H9 (cell line): ENCODE measurements at regions not wholly inside any gene's neighbourhood (a gene's known extent, or its start where the extent isn't known, plus 50 kb on each side); places are given as distances from the start of the nearest gene placed in this dataset.

Experiments used
- DNase-seq: peaks from one replicate; pipeline ENCODE4 v3.0.0-alpha.2; 2017
- H2AFZ ChIP-seq: one replicate; pipeline ENCODE4 v1.6.1; 2013; ENCODE audit warnings: mild to moderate bottlenecking, low read length, control low read depth, moderate library complexity
- H2AK5ac ChIP-seq: 2 replicates; pipeline ENCODE4 v1.6.1; 2013; ENCODE audit warnings: low read length, control low read depth, mixed read lengths; ENCODE audit not compliant: insufficient read length
- H2BK120ac ChIP-seq: one replicate; pipeline ENCODE4 v1.6.1; 2013; ENCODE audit warnings: low read depth, mild to moderate bottlenecking, low read length, control low read depth, inconsistent platforms; ENCODE audit not compliant: poor library complexity, severe bottlenecking
- H2BK12ac ChIP-seq: 2 replicates; pipeline ENCODE4 v1.6.1; 2013; ENCODE audit warnings: low read length, control low read depth, mixed read lengths, low read depth; ENCODE audit not compliant: insufficient read length
- H2BK15ac ChIP-seq: 2 replicates; pipeline ENCODE4 v1.6.1; 2013; ENCODE audit warnings: low read depth, low read length, control low read depth
- H2BK20ac ChIP-seq: one replicate; pipeline ENCODE4 v1.6.1; 2013; ENCODE audit warnings: low read depth, mild to moderate bottlenecking, low read length, control low read depth, inconsistent platforms; ENCODE audit not compliant: poor library complexity, severe bottlenecking
- H2BK5ac ChIP-seq: 2 replicates; pipeline ENCODE4 v1.6.1; 2013; ENCODE audit warnings: low read length, control low read depth, mixed read lengths; ENCODE audit not compliant: insufficient read length
- H3K14ac ChIP-seq: 2 replicates; pipeline ENCODE4 v1.6.1; 2013; ENCODE audit warnings: low read length, control low read depth; ENCODE audit not compliant: insufficient read depth
- H3K18ac ChIP-seq: 2 replicates; pipeline ENCODE4 v1.6.1; 2013; ENCODE audit warnings: low read depth, mild to moderate bottlenecking, mixed read lengths, low read length, control low read depth; ENCODE audit not compliant: insufficient read length
- H3K23ac ChIP-seq: 2 replicates; pipeline ENCODE4 v1.6.1; 2013; ENCODE audit warnings: low read length, control low read depth, mixed read lengths, low read depth; ENCODE audit not compliant: insufficient read length
- H3K23me2 ChIP-seq: 2 replicates; pipeline ENCODE4 v1.6.1; 2013; ENCODE audit warnings: low read depth, mild to moderate bottlenecking, mixed read lengths, low read length, control low read depth; ENCODE audit not compliant: insufficient read length, poor library complexity, severe bottlenecking
- H3K27ac ChIP-seq: 2 replicates; pipeline ENCODE4 v1.5.1; 2013; ENCODE audit warnings: low read length, control low read depth, mixed read lengths, low read depth; ENCODE audit not compliant: insufficient read length
- H3K27me3 ChIP-seq: 2 replicates; pipeline ENCODE4 v1.6.1; 2013; ENCODE audit warnings: low read length, control low read depth, inconsistent platforms; ENCODE audit not compliant: insufficient read depth
- H3K4ac ChIP-seq: 2 replicates; pipeline ENCODE4 v1.6.1; 2013; ENCODE audit warnings: low read depth, mild to moderate bottlenecking, control low read depth, inconsistent platforms, low read length, moderate library complexity
- H3K4me1 ChIP-seq: 2 replicates; pipeline ENCODE4 v1.6.1; 2013; ENCODE audit warnings: low read length, control low read depth, inconsistent platforms; ENCODE audit not compliant: insufficient read depth
- H3K4me2 ChIP-seq: 2 replicates; pipeline ENCODE4 v1.6.1; 2013; ENCODE audit warnings: low read length, control low read depth, mixed read lengths; ENCODE audit not compliant: insufficient read length, insufficient read depth
- H3K56ac ChIP-seq: 2 replicates; pipeline ENCODE4 v1.6.1; 2013; ENCODE audit warnings: low read depth, mild to moderate bottlenecking, mixed read lengths, low read length, control low read depth; ENCODE audit not compliant: insufficient read length
- H3K79me1 ChIP-seq: 2 replicates; pipeline ENCODE4 v1.6.1; 2013; ENCODE audit warnings: low read depth, mild to moderate bottlenecking, moderate library complexity, low read length, control low read depth, inconsistent platforms; ENCODE audit not compliant: insufficient read depth, poor library complexity, severe bottlenecking
- H3K79me2 ChIP-seq: 2 replicates; pipeline ENCODE4 v1.6.1; 2013; ENCODE audit warnings: low read length, control low read depth, inconsistent platforms; ENCODE audit not compliant: insufficient read depth
- H3K9ac ChIP-seq: 2 replicates; pipeline ENCODE4 v1.6.1; 2013; ENCODE audit warnings: low read length, control low read depth, mixed read lengths; ENCODE audit not compliant: insufficient read length; ENCODE audit errors: extremely low read depth
- H3K9me3 ChIP-seq: one replicate; pipeline ENCODE4 v1.6.1; 2013; ENCODE audit warnings: low read depth, low read length, inconsistent platforms; ENCODE audit not compliant: control insufficient read depth
- H3T11ph ChIP-seq: one replicate; pipeline ENCODE4 v1.6.1; 2013; ENCODE audit warnings: mild to moderate bottlenecking, low read length, control low read depth, inconsistent platforms
- H4K20me1 ChIP-seq: one replicate; pipeline ENCODE4 v1.6.1; 2013; ENCODE audit not compliant: control insufficient read depth, insufficient read length, insufficient read depth
- H4K5ac ChIP-seq: 2 replicates; pipeline ENCODE4 v1.6.1; 2013; ENCODE audit warnings: low read depth, mild to moderate bottlenecking, mixed read lengths, low read length, control low read depth; ENCODE audit not compliant: insufficient read length
- H4K8ac ChIP-seq: replicated peaks from 2 replicates; pipeline ENCODE4 v1.6.1; 2013; ENCODE audit warnings: low read length, control low read depth, mixed read lengths, low read depth; ENCODE audit not compliant: insufficient read length
- H4K91ac ChIP-seq: 2 replicates; pipeline ENCODE4 v1.6.1; 2013; ENCODE audit warnings: low read depth, mild to moderate bottlenecking, moderate library complexity, mixed read lengths, low read length, control low read depth; ENCODE audit not compliant: insufficient read length
- H3K27ac Mint-ChIP-seq, 3 experiments: 2 replicates in 2 of 3; 3 replicates in 1 of 3; pipeline ENCODE4 v1.8.0; 2020 to 2021; ENCODE audit warnings: mixed read lengths in 3 of 3, mild to moderate bottlenecking in 1 of 3, moderate library complexity in 1 of 3
- H3K27me3 Mint-ChIP-seq: 2 replicates; pipeline ENCODE4 v1.8.0; 2021; ENCODE audit warnings: low read depth, mild to moderate bottlenecking, moderate library complexity, mixed read lengths
- H3K36me3 Mint-ChIP-seq, 3 experiments: 2 replicates in 2 of 3; 3 replicates in 1 of 3; pipeline ENCODE4 v1.8.0; 2020 to 2021; ENCODE audit warnings: low read depth in 3 of 3, mixed read lengths in 3 of 3; ENCODE audit not compliant: insufficient read depth in 1 of 3
- H3K4me1 Mint-ChIP-seq, 2 experiments: 2 replicates each; pipeline ENCODE4 v1.8.0; 2020; ENCODE audit warnings: mixed read lengths in 2 of 2
- H3K4me3 Mint-ChIP-seq, 2 experiments: 2 replicates in 1 of 2; 3 replicates in 1 of 2; pipeline ENCODE4 v1.8.0; 2020 to 2021; ENCODE audit warnings: mild to moderate bottlenecking in 2 of 2, mixed read lengths in 2 of 2, moderate library complexity in 1 of 2
- H3K9me3 Mint-ChIP-seq, 2 experiments: 2 replicates in 1 of 2; 3 replicates in 1 of 2; pipeline ENCODE4 v1.8.0; 2020; ENCODE audit warnings: mild to moderate bottlenecking in 2 of 2, mixed read lengths in 2 of 2, moderate library complexity in 1 of 2
- CTCF ChIP-seq: fragments of 200-600 bp; sonication (generic); conservative IDR thresholded peaks from 3 replicates; pipeline ENCODE4 v1.8.0; 2021; ENCODE audit warnings: antibody characterized with exemption, mild to moderate bottlenecking
- WGBS: extraction: QIAGEN DNeasy Blood & Tissue Kit; methylation state at CpG from one replicate; pipeline ENCODE4 v1.1.7; 2013; ENCODE audit warnings: missing lambda C conversion rate, low lambda C conversion rate, mixed read lengths; ENCODE audit not compliant: insufficient read length; ENCODE audit errors: extremely low coverage; 5-methylcytosine and 5-hydroxymethylcytosine counted together

GRCh38 chr2:129059476-129059875 lies 740.8 kb upstream of the HS6ST1 start:
- WGBS = no CpG with 5 or more reads among the region's 7 CpGs
- TF ChIP-seq CTCF = no peak
- no peaks in the 10 kb centered on the region for H4K20me1 ChIP-seq
- no peak overlapping the region for H2AK5ac ChIP-seq
- no peak overlapping the region for H2BK20ac ChIP-seq
- no peak overlapping the region for H2BK15ac ChIP-seq
- no peak overlapping the region for H2AFZ ChIP-seq
- no peaks in the 10 kb centered on the region for H3K27me3 ChIP-seq
- Mint-ChIP-seq H3K27ac (no peak overlapping the region), H3K4me1 (no peaks in the 10 kb centered on the region), H3K4me3 (no peak overlapping the region), H3K27me3 (peaks cover 2% of the 10 kb centered on the region; the same call in 1 of the 2 replicates), H3K9me3 (no peaks in the 10 kb centered on the region), H3K36me3 (no peaks in the 10 kb centered on the region)
- H3K4me2 ChIP-seq = no peak overlapping the region
- H3K23me2 ChIP-seq = no peaks in the 10 kb centered on the region
- H4K91ac ChIP-seq = no peak overlapping the region
- no peak overlapping the region for H2BK120ac ChIP-seq
- H3K79me2 ChIP-seq = no peaks in the 10 kb centered on the region
- H3K4ac ChIP-seq = no peak overlapping the region
- no peak overlapping the region for H3T11ph ChIP-seq
- no peaks in the 10 kb centered on the region for H3K9me3 ChIP-seq
- H4K8ac ChIP-seq = no peak overlapping the region
- H2BK5ac ChIP-seq = no peak overlapping the region
- no peak for DNase-seq
- no peak overlapping the region for H3K27ac ChIP-seq
- no peak overlapping the region for H3K56ac ChIP-seq
- no peak overlapping the region; the same call in 1 of the 2 replicates for H3K14ac ChIP-seq
- H3K4me1 ChIP-seq = no peaks in the 10 kb centered on the region
- no peak overlapping the region for H3K18ac ChIP-seq
- no peak overlapping the region for H4K5ac ChIP-seq
- H3K9ac ChIP-seq = no peak overlapping the region
- H3K23ac ChIP-seq = no peak overlapping the region
- no peaks in the 10 kb centered on the region for H3K79me1 ChIP-seq
- H2BK12ac ChIP-seq = no peak overlapping the region
